Mesenchymal stem cell (in vitro differentiated cells and primary cell): ENCODE measurements at regions not wholly inside any gene's neighbourhood (a gene's known extent, or its start where the extent isn't known, plus 50 kb on each side); places are given as distances from the start of the nearest gene placed in this dataset.

ENCODE experiments used
- DNase-seq: peaks from one replicate; pipeline ENCODE4 v3.0.0-alpha.2; 2013
- H2AFZ ChIP-seq: one replicate; pipeline ENCODE4 v1.6.1; 2013; ENCODE audit warnings: low read depth, mild to moderate bottlenecking, control low read depth, inconsistent platforms, low read length, moderate library complexity
- H2AK5ac ChIP-seq: 2 replicates; pipeline ENCODE4 v1.6.1; 2013; ENCODE audit warnings: low read length, moderate library complexity, mild to moderate bottlenecking, inconsistent platforms; ENCODE audit not compliant: severe bottlenecking
- H2BK120ac ChIP-seq: one replicate; pipeline ENCODE4 v1.6.1; 2013; ENCODE audit warnings: low read depth, mild to moderate bottlenecking, inconsistent platforms, low read length, moderate library complexity
- H2BK12ac ChIP-seq, 2 experiments: one replicate each; pipeline ENCODE4 v1.6.1; 2013; ENCODE audit warnings: inconsistent platforms in 2 of 2, low read length in 2 of 2, mild to moderate bottlenecking in 2 of 2, moderate library complexity in 2 of 2, control low read depth in 1 of 2
- H2BK15ac ChIP-seq: one replicate; pipeline ENCODE4 v1.6.1; 2013; ENCODE audit warnings: mild to moderate bottlenecking, low read depth, inconsistent platforms; ENCODE audit not compliant: poor library complexity, severe bottlenecking
- H2BK5ac ChIP-seq: 2 replicates; pipeline ENCODE4 v1.6.1; 2013; ENCODE audit warnings: low read depth, mild to moderate bottlenecking, low read length, control low read depth, inconsistent platforms; ENCODE audit not compliant: poor library complexity, severe bottlenecking
- H3K14ac ChIP-seq, 2 experiments: one replicate each; pipeline ENCODE4 v1.6.1; 2013; ENCODE audit warnings: inconsistent platforms in 2 of 2, low read length in 2 of 2, control low read depth in 1 of 2, mild to moderate bottlenecking in 1 of 2, moderate library complexity in 1 of 2
- H3K18ac ChIP-seq, 2 experiments: one replicate each; pipeline ENCODE4 v1.6.1; 2013; ENCODE audit warnings: inconsistent platforms in 2 of 2, low read length in 2 of 2, control low read depth in 1 of 2, low read depth in 1 of 2, mild to moderate bottlenecking in 1 of 2
- H3K23ac ChIP-seq, 2 experiments: one replicate each; pipeline ENCODE4 v1.6.1; 2013; ENCODE audit warnings: inconsistent platforms in 2 of 2, low read length in 2 of 2, mild to moderate bottlenecking in 2 of 2, moderate library complexity in 2 of 2, control low read depth in 1 of 2
- H3K27ac ChIP-seq: 2 replicates; pipeline ENCODE4 v1.5.1; 2013; ENCODE audit warnings: mild to moderate bottlenecking, moderate library complexity, low read length, control low read depth, inconsistent platforms; ENCODE audit not compliant: poor library complexity, severe bottlenecking
- H3K27me3 ChIP-seq, 2 experiments: 2 replicates each; pipeline versions ENCODE4 v1.6.1 to v1.7.0; 2013; ENCODE audit warnings: low read length in 2 of 2, mild to moderate bottlenecking in 2 of 2, moderate library complexity in 2 of 2, control low read depth in 1 of 2, inconsistent platforms in 1 of 2; ENCODE audit not compliant: control insufficient read depth in 1 of 2, insufficient read depth in 1 of 2
- H3K36me3 ChIP-seq, 2 experiments: 2 replicates each; pipeline versions ENCODE4 v1.6.1 to v1.7.0; 2013; ENCODE audit warnings: low read length in 2 of 2, control low read depth in 1 of 2, inconsistent platforms in 1 of 2, low read depth in 1 of 2, mild to moderate bottlenecking in 1 of 2; ENCODE audit not compliant: insufficient read depth in 2 of 2, control insufficient read depth in 1 of 2
- H3K4ac ChIP-seq, 2 experiments: one replicate each; pipeline ENCODE4 v1.6.1; 2013; ENCODE audit warnings: inconsistent platforms in 2 of 2, low read length in 2 of 2, mild to moderate bottlenecking in 2 of 2, moderate library complexity in 2 of 2, control low read depth in 1 of 2, low read depth in 1 of 2
- H3K4me1 ChIP-seq: 2 replicates; pipeline ENCODE4 v1.6.1; 2013; ENCODE audit warnings: low read depth, low read length, control low read depth; ENCODE audit not compliant: control insufficient read depth, insufficient read depth
- H3K4me2 ChIP-seq: 2 replicates; pipeline ENCODE4 v1.6.1; 2013; ENCODE audit warnings: low read length, mild to moderate bottlenecking, inconsistent platforms; ENCODE audit not compliant: poor library complexity, severe bottlenecking
- H3K4me3 ChIP-seq, 2 experiments: 2 replicates each; pipeline versions ENCODE4 v1.5.1 to v1.7.0; 2013; ENCODE audit warnings: low read length in 2 of 2, mild to moderate bottlenecking in 2 of 2, control low read depth in 1 of 2, low read depth in 1 of 2; ENCODE audit not compliant: insufficient read depth in 1 of 2
- H3K79me1 ChIP-seq: replicated peaks from 2 replicates; pipeline ENCODE4 v1.6.1; 2013; ENCODE audit warnings: mild to moderate bottlenecking, control low read depth, low read length, inconsistent platforms; ENCODE audit not compliant: poor library complexity, severe bottlenecking
- H3K9ac ChIP-seq: 2 replicates; pipeline ENCODE4 v1.7.0; 2013; ENCODE audit warnings: mild to moderate bottlenecking, low read length, moderate library complexity
- H3K9me3 ChIP-seq: 2 replicates; pipeline ENCODE4 v1.7.0; 2013; ENCODE audit warnings: mild to moderate bottlenecking, low read length; ENCODE audit not compliant: control insufficient read depth
- H4K8ac ChIP-seq: one replicate; pipeline ENCODE4 v1.6.1; 2013; ENCODE audit warnings: inconsistent platforms, mild to moderate bottlenecking, low read length, moderate library complexity
- H4K91ac ChIP-seq: one replicate; pipeline ENCODE4 v1.6.1; 2013; ENCODE audit warnings: mild to moderate bottlenecking, low read length, inconsistent platforms
- WGBS: methylation state at CpG from one replicate; pipeline ENCODE4 v1.1.7; 2013; ENCODE audit warnings: mixed read lengths; 5-methylcytosine and 5-hydroxymethylcytosine counted together

DNA sequence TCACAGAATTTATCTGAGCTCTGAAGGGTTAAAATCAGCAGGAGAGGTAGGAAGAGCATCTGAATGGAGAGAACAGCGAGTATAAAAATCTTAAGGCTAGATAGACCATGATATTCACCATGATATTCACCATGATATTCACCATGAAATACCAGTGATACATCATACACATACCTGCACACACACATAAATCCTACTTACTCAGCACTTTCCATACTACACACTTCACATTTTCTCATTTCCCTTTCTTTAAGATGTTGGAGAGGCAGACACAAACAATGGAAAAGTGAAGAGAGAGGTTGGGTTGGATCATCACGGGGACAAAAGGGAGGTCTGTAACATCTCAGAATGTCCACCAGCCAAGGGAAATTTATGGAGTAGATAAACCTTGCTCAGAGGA is 66.4 kb upstream of the ATP10B start:
- Histone ChIP-seq H3K9me3 (no peaks in the 10 kb centered on the region), H2BK5ac (no peak overlapping the region), H3K4me2 (no peak overlapping the region), H3K9ac (no peak overlapping the region), H3K23ac (no peak overlapping the region), H2BK120ac (no peak overlapping the region), H3K14ac (no peak overlapping the region), H2BK15ac (no peak overlapping the region), H3K79me1 (no peaks in the 10 kb centered on the region), H3K27ac (no peak overlapping the region), H4K8ac (no peak overlapping the region), H2BK12ac (no peak overlapping the region), H4K91ac (no peak overlapping the region), H3K36me3 (no peaks in the 10 kb centered on the region), H3K4ac (no peak overlapping the region), H3K27me3 (no peaks in the 10 kb centered on the region), H3K18ac (no peak overlapping the region), H3K4me1 (no peaks in the 10 kb centered on the region), H2AK5ac (no peak overlapping the region), H2AFZ (no peak overlapping the region), H3K4me3 (no peak overlapping the region)
- WGBS = 50% methylated on average over 2 of the region's 2 CpGs
- no peak for DNase-seq

DNA sequence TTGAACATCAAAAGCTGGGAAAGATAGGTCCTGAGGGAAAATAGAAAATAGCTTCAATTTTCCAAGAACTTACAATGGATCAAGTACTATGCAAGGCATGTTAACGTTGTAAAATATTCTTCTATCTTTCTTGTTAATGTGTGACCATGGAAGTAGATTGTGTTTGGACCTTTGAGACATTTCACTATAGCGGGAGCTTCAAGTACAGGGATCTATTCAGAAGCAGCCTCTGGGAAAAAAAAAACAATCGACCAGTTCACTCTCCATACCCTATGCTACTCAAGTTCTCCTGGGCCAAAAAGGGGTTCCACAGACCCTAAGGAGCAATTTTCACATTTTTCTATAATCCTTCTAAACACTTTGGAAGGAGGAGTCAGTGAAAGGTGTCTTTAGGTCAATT is 54.1 kb upstream of the ATP10B start:
- Histone ChIP-seq H2BK15ac (no peak overlapping the region), H2AFZ (no peak overlapping the region), H3K4me2 (no peak overlapping the region), H3K27me3 (peaks cover 0 to 3% of the 10 kb centered on the region in 2 experiments), H3K27ac (no peak overlapping the region), H2BK5ac (no peak overlapping the region), H2AK5ac (no peak overlapping the region), H3K23ac (no peak overlapping the region), H3K79me1 (no peaks in the 10 kb centered on the region), H3K18ac (no peak overlapping the region), H3K4me3 (no peak overlapping the region), H3K36me3 (no peaks in the 10 kb centered on the region), H3K9me3 (no peaks in the 10 kb centered on the region), H3K9ac (no peak overlapping the region), H3K14ac (no peak overlapping the region), H4K91ac (no peak overlapping the region), H2BK120ac (no peak overlapping the region), H3K4me1 (no peaks in the 10 kb centered on the region), H2BK12ac (no peak overlapping the region), H3K4ac (no peak overlapping the region), H4K8ac (no peak overlapping the region)
- DNase-seq = no peak
- 71% methylated on average over 1 of the region's 3 CpGs for WGBS

DNA sequence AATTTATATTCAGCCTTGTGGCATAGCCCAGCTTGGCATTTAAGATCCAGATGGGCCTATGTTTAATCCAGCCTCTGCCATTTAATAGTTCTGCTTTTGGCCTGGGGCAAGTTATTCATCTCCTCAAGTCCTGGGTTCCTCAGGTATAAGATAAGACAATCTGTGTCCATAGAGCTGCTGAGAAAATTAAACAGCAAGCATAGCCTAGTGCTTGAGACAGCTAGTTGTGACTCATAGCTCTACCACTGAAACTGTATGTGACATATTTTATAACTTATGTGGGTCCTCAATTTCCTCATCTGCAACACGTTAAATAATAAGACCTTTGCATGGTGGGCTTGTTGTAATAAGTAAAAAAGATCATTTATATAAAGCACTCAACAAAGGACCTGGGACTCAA is 53.3 kb upstream of the ATP10B start:
- no peaks in the 10 kb centered on the region for H3K9me3 ChIP-seq
- H2BK15ac ChIP-seq = no peak overlapping the region
- no peak overlapping the region for H3K4me3 ChIP-seq
- H3K36me3 ChIP-seq = no peaks in the 10 kb centered on the region
- H2BK12ac ChIP-seq = no peak overlapping the region
- H2BK5ac ChIP-seq = no peak overlapping the region
- H3K9ac ChIP-seq = no peak overlapping the region
- no peak for DNase-seq
- H3K27ac ChIP-seq = no peak overlapping the region
- H2AFZ ChIP-seq = no peak overlapping the region
- no peak overlapping the region for H2AK5ac ChIP-seq
- H3K79me1 ChIP-seq = no peaks in the 10 kb centered on the region
- H4K8ac ChIP-seq = no peak overlapping the region
- no peaks in the 10 kb centered on the region for H3K4me1 ChIP-seq
- no peak overlapping the region for H3K4ac ChIP-seq
- H3K27me3 ChIP-seq = peaks cover 0 to 3% of the 10 kb centered on the region in 2 experiments
- no peak overlapping the region for H3K4me2 ChIP-seq
- H3K23ac ChIP-seq = no peak overlapping the region
- no peak overlapping the region for H3K18ac ChIP-seq
- WGBS = no CpG with 5 or more reads among the region's 1 CpG
- no peak overlapping the region for H4K91ac ChIP-seq
- H2BK120ac ChIP-seq = no peak overlapping the region
- no peak overlapping the region for H3K14ac ChIP-seq

DNA sequence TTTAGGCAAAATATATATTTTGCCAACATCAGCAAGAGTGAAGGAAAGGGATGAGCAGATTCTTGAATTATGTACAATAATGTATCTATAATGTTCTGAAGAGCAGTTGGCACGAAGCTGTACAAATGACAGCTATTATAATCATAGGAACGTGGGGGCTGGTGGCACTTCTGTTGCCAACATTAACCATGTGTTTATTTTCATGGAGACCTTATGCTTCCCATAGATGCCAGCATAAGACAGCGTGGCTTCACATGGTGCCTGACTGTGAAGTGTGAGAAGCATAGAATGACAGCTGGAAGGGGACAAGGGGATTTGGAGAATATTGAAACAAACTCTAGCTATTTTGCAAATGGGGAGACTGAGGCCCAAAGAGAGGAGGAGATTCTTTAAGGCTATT is 52.6 kb upstream of the ATP10B start:
- H3K36me3 ChIP-seq = no peaks in the 10 kb centered on the region
- H2BK120ac ChIP-seq = no peak overlapping the region
- 65% methylated on average over 3 of the region's 3 CpGs for WGBS
- H3K27ac ChIP-seq = no peak overlapping the region
- no peak overlapping the region for H3K14ac ChIP-seq
- no peak overlapping the region for H3K18ac ChIP-seq
- no peak overlapping the region for H2AFZ ChIP-seq
- no peak overlapping the region for H3K23ac ChIP-seq
- H4K91ac ChIP-seq = no peak overlapping the region
- no peak overlapping the region for H3K4me2 ChIP-seq
- DNase-seq = no peak
- no peaks in the 10 kb centered on the region for H3K9me3 ChIP-seq
- H3K9ac ChIP-seq = no peak overlapping the region
- H3K4me1 ChIP-seq = no peaks in the 10 kb centered on the region
- peaks cover 0 to 3% of the 10 kb centered on the region in 2 experiments for H3K27me3 ChIP-seq
- no peak overlapping the region for H2BK15ac ChIP-seq
- no peak overlapping the region for H3K4me3 ChIP-seq
- H3K79me1 ChIP-seq = no peaks in the 10 kb centered on the region
- no peak overlapping the region for H2BK5ac ChIP-seq
- no peak overlapping the region for H2BK12ac ChIP-seq
- no peak overlapping the region for H3K4ac ChIP-seq
- no peak overlapping the region for H4K8ac ChIP-seq
- no peak overlapping the region for H2AK5ac ChIP-seq
